GM19468 (cell line): ENCODE measurements at regions not wholly inside any gene's neighbourhood (a gene's known extent, or its start where the extent isn't known, plus 50 kb on each side); places are given as distances from the start of the nearest gene placed in this dataset.

Experiments used
- ATAC-seq: cut with Tn5 transposase; IDR thresholded peaks from one replicate; pipeline ENCODE4 v1.9.1; 2021; ENCODE audit warnings: mild to moderate bottlenecking, moderate library complexity, moderate number of reproducible peaks; ENCODE audit not compliant: unreplicated experiment; ENCODE audit errors: extremely low read depth

GRCh38 chr6:137767911-137768690, 99.0 kb upstream of the TNFAIP3 start:
- peak; percentile 70 for ATAC-seq

GRCh38 chr6:137768935-137769334, 98.1 kb upstream of the TNFAIP3 start:
- ATAC-seq: no peak

- ATAC-seq: no peak
Observed at GRCh38 chr6:137769797-137770362, 97.2 kb upstream of the TNFAIP3 start.

- ATAC-seq: no peak
Observed at GRCh38 chr6:137772541-137773250, 94.4 kb upstream of the TNFAIP3 start.

GRCh38 chr6:137775227-137775626, 91.8 kb upstream of the TNFAIP3 start:
- no peak for ATAC-seq

- ATAC-seq: no peak
Observed at GRCh38 chr6:137775720-137776119, 91.3 kb upstream of the TNFAIP3 start.

GRCh38 chr6:137776256-137776655, 90.8 kb upstream of the TNFAIP3 start:
- no peak for ATAC-seq

GRCh38 chr6:137776786-137777686, 90.0 kb upstream of the TNFAIP3 start:
- ATAC-seq: no peak

- no peak for ATAC-seq
Observed at GRCh38 chr6:137777687-137778075, 89.4 kb upstream of the TNFAIP3 start.

GRCh38 chr6:137779982-137780381, 87.1 kb upstream of the TNFAIP3 start:
- no peak for ATAC-seq

GRCh38 chr6:137780447-137781034, 86.5 kb upstream of the TNFAIP3 start:
- ATAC-seq: no peak

- no peak for ATAC-seq
Observed at GRCh38 chr6:137781639-137782038, 85.4 kb upstream of the TNFAIP3 start.

GRCh38 chr6:137782166-137783039, 84.7 kb upstream of the TNFAIP3 start:
- ATAC-seq: no peak

- ATAC-seq: no peak
Observed at GRCh38 chr6:137783710-137784109, 83.3 kb upstream of the TNFAIP3 start.

- no peak for ATAC-seq
Observed at GRCh38 chr6:137784583-137784982, 82.5 kb upstream of the TNFAIP3 start.

GRCh38 chr6:137787016-137787415, 80.0 kb upstream of the TNFAIP3 start:
- ATAC-seq: no peak

GRCh38 chr6:137788248-137788647, 78.8 kb upstream of the TNFAIP3 start:
- no peak for ATAC-seq

- no peak for ATAC-seq
Observed at GRCh38 chr6:137791281-137792159, 75.5 kb upstream of the TNFAIP3 start.
